OCI-LY1 (cell line): ENCODE measurements at regions not wholly inside any gene's neighbourhood (a gene's known extent, or its start where the extent isn't known, plus 50 kb on each side); places are given as distances from the start of the nearest gene placed in this dataset.

Experiments
- EZH2 ChIP-seq: fragments of 200-600 bp; sonication (generic), shearing (Covaris generic); IDR thresholded peaks from 2 replicates; pipeline ENCODE4 v1.8.0; 2017; ENCODE audit warnings: borderline replicate concordance, mixed run types, mild to moderate bottlenecking, antibody characterized with exemption, low read length, moderate library complexity, mixed read lengths
- TF ChIP-seq, protein P1 (sequence below): fragments of 200-600 bp; sonication (generic), shearing (Covaris generic); IDR thresholded peaks from 2 replicates; pipeline ENCODE4 v1.5.1; 2017; ENCODE audit warnings: mild to moderate bottlenecking, antibody characterized with exemption, low read length, moderate library complexity, mixed read lengths

GRCh38 chr20:63116412-63117106 lies 99.4 kb downstream of the YTHDF1 start:
- TF ChIP-seq, protein P1, sequence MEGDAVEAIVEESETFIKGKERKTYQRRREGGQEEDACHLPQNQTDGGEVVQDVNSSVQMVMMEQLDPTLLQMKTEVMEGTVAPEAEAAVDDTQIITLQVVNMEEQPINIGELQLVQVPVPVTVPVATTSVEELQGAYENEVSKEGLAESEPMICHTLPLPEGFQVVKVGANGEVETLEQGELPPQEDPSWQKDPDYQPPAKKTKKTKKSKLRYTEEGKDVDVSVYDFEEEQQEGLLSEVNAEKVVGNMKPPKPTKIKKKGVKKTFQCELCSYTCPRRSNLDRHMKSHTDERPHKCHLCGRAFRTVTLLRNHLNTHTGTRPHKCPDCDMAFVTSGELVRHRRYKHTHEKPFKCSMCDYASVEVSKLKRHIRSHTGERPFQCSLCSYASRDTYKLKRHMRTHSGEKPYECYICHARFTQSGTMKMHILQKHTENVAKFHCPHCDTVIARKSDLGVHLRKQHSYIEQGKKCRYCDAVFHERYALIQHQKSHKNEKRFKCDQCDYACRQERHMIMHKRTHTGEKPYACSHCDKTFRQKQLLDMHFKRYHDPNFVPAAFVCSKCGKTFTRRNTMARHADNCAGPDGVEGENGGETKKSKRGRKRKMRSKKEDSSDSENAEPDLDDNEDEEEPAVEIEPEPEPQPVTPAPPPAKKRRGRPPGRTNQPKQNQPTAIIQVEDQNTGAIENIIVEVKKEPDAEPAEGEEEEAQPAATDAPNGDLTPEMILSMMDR = no peak
- TF ChIP-seq EZH2 = no peak
